Activated naive CD4-positive, alpha-beta T cell (primary cell): ENCODE measurements at regions not wholly inside any gene's neighbourhood (a gene's known extent, or its start where the extent isn't known, plus 50 kb on each side); places are given as distances from the start of the nearest gene placed in this dataset.
"Not testable (repeated sequence)": the region's sequence is repeated elsewhere in the genome, so short reads cannot be mapped to it uniquely, and the experiment has no call there.

Experiments used
- DNase-seq, 4 experiments: peaks; one replicate each; lab custom pipeline; 2025; lab: John Stamatoyannopoulos, UW

DNA sequence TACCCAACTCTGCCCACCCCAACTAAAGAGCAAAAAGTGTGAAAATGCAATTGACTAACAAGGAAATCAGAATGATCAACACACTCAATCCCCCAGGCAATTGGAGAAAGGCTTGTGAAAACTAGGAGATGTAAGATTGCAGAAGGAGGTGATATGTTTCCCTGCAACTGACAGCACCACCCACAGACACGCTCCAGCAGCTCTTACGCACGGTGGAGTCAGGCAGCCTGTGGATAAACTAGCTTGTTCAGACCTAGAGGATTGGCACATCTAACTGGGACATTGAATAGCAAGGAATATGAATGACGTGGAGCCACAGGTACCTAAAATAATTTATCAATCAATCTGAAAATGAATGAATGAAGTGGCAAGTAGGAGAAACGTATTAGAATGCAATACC is 125.7 kb upstream of the MYO3A start:
- DNase-seq = no peak

GRCh38 chr10:25811052-25811685 is 122.9 kb upstream of the MYO3A start:
- DNase-seq = no peak

- DNase-seq = no peak
Observed at GRCh38 chr10:25813511-25813910, 120.5 kb upstream of the MYO3A start.

GRCh38 chr10:25815236-25815635 is 118.8 kb upstream of the MYO3A start:
- DNase-seq = no peak

- DNase-seq = no peak
Observed at GRCh38 chr10:25815999-25816768, 117.8 kb upstream of the MYO3A start.

GRCh38 chr10:25817200-25817599 is 116.8 kb upstream of the MYO3A start:
- DNase-seq = no peak

DNA sequence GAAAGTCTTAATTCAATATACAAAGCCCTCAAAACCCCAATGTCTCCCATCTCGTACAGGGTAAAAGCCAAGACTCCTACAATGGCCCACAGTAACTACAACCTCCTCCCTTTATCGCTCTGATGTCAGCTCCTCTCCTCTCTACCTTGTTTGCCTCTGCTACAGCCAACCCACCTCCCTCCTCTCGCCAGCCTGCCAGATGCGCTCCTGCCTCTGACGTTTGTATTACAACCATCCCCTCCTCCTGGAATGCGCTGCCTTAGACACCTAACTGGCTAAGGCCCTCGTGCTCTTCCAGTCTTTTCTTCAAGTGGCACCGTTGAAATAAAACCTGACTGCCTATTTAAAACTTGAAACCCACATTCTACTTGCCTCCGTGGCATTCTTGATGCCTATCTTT is 115.3 kb upstream of the MYO3A start:
- DNase-seq = no peak

DNA sequence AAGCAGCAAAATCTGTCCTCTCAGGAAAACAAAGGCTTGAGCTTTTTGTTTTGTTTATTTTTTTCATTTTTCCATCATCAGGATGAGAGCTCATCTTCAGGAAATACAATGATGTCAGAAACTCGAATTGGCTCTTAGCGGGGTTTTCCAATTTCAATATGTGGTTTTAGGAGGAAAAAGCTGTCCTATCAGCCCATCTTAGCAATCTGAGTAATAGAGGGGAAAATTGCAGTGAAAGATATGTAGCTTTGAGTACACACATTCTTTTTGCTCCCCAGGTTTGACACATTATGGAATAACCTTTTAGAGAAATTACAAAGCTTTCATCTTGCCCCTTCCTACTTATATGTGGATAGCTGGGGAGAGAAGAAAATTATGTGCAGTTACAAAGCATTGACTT is 113.6 kb upstream of the MYO3A start:
- no peak for DNase-seq

GRCh38 chr10:25820874-25821273 is 113.2 kb upstream of the MYO3A start:
- DNase-seq = no peak

GRCh38 chr10:25824050-25824449 is 110.0 kb upstream of the MYO3A start:
- DNase-seq = no peak

DNA sequence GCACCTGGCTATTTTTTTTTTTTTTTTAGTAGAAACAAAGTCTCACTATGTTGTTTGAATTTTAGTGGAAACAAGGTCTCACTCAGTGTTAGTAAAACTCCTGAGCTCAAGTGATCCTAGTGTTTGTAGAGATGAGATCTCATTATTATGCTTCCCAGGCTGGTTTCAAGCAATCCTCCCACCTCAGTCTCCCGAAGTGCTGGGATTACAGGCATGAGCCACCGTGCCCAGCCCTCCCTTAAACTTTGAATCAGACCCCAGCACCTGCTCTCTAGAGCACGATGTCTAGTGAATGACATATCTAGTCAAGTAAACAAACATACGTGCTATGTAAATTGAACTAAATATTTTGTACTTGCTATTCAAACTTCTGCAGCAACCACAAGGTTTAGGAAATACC is 105.6 kb upstream of the MYO3A start:
- DNase-seq = no peak

- no peak for DNase-seq
Observed at GRCh38 chr10:25831080-25831479, 102.9 kb upstream of the MYO3A start.

GRCh38 chr10:25839683-25840082 is 94.3 kb upstream of the MYO3A start:
- DNase-seq = no peak

DNA sequence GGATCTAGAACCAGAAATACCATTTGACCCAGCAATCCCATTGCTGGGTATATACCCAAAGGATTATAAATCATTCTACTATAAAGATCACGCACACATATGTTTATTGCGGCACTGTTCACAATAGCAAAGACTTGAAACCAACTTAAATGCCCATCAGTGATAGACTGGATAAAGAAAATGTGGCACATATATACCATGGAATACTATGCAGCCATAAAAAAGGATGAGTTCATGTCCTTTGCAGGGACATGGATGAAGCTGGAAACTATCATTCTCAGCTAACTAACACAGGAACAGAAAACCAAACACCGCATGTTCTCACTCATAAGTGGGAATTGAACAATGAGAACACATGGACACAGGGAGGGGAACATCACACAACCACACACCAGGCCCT is 93.2 kb upstream of the MYO3A start:
- not testable (repeated sequence) for DNase-seq

GRCh38 chr10:25842146-25842545 is 91.9 kb upstream of the MYO3A start:
- no peak for DNase-seq

DNA sequence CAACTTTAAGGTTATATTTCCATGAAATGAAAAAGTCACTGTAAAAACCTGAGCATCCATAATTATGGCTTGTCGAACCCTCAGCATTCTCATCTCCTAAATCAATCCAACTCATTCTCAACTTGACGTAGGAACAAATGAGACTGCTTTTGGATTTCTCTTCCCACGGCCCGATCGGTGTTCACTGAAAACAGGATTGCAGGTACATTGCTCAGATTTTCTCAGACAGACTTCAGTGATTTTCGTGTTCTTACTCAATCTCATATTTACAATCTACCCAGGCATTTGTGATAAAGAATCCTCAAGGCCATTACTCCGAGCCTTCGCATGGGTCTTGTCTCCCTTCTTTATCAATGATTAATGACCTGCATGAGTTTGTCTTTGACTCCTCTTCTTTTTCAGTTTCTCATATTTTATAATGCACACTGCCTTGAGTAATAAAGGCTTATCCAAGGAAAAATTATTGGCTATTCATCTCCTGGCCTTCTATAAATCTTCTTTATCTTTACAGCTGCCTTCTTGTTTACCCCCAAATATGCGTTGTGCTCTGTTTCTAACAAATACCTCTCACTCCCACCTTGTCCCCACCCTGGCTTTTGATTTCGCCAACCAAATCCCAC is 90.4 kb upstream of the MYO3A start:
- no peak for DNase-seq

DNA sequence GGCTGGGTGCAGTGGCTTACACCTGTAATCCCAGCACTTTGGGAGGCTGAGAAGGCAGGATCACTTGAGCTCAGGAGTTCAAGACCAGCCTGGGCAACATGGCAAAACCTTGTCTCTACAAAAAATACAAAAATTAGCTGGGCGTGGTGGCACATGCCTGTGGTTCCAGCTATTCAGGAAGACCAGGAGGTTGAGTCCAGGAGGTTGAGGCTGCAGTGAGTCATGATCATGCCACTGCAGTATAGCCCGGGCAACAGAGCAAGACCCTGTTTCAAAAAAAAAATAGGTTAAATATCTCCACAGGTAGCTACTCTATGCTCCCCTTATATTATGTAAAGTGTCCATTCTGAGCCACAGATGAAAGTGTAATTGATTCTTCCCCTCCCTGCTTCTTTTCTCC is 89.3 kb upstream of the MYO3A start:
- not testable (repeated sequence) for DNase-seq

- no peak for DNase-seq
Observed at GRCh38 chr10:25849268-25849667, 84.8 kb upstream of the MYO3A start.

- DNase-seq = no peak
Observed at GRCh38 chr10:25849988-25850387, 84.0 kb upstream of the MYO3A start.

DNA sequence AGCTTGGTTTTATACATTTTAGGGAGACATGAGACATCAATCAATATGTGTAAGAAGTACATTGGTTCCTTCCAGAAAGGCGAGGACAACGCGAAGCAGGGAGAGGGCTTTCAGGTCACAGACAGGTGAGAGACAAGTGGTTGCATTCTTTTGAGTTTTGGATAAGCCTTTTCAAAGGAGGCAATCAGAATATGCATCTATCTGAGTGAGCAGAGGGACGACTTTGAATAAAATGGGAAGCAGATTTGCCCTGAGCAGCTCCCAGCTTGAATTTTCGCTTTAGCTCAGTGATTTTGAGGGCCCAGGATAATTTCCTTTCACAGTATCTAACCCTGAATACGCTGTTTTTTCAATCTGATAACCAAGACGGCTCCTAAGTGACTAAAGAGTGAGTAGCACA is 82.5 kb upstream of the MYO3A start:
- DNase-seq = no peak

- DNase-seq = no peak
Observed at GRCh38 chr10:25852364-25852941, 81.6 kb upstream of the MYO3A start.

DNA sequence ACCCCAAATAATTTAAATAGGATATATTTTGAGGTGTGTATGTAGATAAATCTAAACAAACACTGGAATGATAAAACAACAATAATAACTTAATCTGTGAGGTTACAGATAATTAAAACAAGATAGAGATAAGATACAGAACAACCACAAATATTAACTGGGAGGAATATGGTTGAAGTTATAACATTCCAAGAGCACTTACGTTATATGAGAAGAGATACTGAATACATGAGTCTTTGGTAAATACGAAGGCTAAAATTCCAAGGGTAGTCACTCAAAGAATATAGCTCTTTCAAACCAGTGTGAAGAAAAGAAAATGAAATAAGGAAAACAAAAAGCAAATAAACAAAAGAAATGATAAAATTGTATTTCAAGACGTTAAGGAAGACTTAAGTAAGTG is 76.0 kb upstream of the MYO3A start:
- DNase-seq = no peak

DNA sequence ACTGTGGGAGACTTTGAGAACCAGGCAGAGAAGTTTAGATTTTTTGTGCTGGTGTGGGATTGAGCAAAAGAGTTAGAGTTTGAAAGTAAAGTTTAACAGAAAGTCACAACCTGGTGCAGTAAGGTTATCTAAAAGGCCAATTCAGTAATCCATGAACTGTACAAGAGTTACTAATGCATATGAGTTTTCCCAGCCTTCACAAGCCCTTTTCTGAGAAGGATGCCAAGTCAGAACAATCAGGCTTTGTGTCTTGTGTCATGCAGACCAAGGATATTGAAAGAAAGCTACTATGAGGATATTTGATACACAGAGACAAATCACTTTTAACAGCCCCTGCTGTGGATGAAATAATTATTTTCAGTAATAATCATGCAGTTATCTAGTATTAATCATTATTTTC is 68.8 kb upstream of the MYO3A start:
- no peak for DNase-seq
